Ishikawa (cell line): ENCODE measurements at regions not wholly inside any gene's neighbourhood (a gene's known extent, or its start where the extent isn't known, plus 50 kb on each side); places are given as distances from the start of the nearest gene placed in this dataset.

ENCODE experiments used
- CREB1 ChIP-seq: IDR thresholded peaks from 2 replicates; pipeline ENCODE4 v1.6.1; 2012; ENCODE audit warnings: low read depth
- EGR1 ChIP-seq: IDR thresholded peaks from 2 replicates; pipeline ENCODE4 v1.6.1; 2012
- EP300 ChIP-seq: IDR thresholded peaks from 2 replicates; pipeline ENCODE4 v1.6.1; 2012; ENCODE audit warnings: borderline replicate concordance
- FOXM1 ChIP-seq: IDR thresholded peaks from 2 replicates; pipeline ENCODE4 v1.6.1; 2012; ENCODE audit warnings: low read depth, borderline replicate concordance
- NFIC ChIP-seq: IDR thresholded peaks from 2 replicates; pipeline ENCODE4 v1.6.1; 2012
- RAD21 ChIP-seq: IDR thresholded peaks from 2 replicates; pipeline ENCODE4 v1.6.1; 2012; ENCODE audit warnings: low read depth
- YY1 ChIP-seq: IDR thresholded peaks from 2 replicates; pipeline ENCODE4 v1.6.1; 2012; ENCODE audit warnings: low read depth
- TF ChIP-seq, protein P1 (sequence below): IDR thresholded peaks from 2 replicates; pipeline ENCODE4 v1.6.1; 2012; ENCODE audit warnings: low read depth, mild to moderate bottlenecking
- TF ChIP-seq, protein P2 (sequence below): IDR thresholded peaks from 2 replicates; pipeline ENCODE4 v1.6.1; 2012
- TF ChIP-seq, protein P3 (sequence below): IDR thresholded peaks from 2 replicates; pipeline ENCODE4 v1.6.1; 2012

DNA sequence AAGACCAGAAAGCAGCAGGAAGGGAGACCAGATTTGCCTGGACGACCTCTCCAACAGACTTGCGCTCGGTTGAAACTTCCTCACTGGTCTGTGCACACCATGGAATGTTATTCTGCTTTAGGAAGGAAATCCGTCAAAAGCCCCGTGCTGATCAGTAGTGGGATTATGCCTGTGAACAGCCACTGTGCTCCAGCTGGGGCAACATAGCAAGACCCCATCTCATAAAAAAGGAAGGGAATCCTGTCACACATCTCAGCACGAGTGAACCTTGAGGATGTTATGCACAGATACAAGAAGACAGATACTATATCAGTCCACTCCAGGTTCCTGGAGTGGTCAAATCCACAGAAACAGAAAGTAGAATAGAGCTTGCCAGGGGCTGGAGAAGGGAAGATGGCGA lies 86.9 kb upstream of the FOXC1 start:
- no peak for TF ChIP-seq EP300
- no peak for TF ChIP-seq FOXM1
- TF ChIP-seq, protein P1, sequence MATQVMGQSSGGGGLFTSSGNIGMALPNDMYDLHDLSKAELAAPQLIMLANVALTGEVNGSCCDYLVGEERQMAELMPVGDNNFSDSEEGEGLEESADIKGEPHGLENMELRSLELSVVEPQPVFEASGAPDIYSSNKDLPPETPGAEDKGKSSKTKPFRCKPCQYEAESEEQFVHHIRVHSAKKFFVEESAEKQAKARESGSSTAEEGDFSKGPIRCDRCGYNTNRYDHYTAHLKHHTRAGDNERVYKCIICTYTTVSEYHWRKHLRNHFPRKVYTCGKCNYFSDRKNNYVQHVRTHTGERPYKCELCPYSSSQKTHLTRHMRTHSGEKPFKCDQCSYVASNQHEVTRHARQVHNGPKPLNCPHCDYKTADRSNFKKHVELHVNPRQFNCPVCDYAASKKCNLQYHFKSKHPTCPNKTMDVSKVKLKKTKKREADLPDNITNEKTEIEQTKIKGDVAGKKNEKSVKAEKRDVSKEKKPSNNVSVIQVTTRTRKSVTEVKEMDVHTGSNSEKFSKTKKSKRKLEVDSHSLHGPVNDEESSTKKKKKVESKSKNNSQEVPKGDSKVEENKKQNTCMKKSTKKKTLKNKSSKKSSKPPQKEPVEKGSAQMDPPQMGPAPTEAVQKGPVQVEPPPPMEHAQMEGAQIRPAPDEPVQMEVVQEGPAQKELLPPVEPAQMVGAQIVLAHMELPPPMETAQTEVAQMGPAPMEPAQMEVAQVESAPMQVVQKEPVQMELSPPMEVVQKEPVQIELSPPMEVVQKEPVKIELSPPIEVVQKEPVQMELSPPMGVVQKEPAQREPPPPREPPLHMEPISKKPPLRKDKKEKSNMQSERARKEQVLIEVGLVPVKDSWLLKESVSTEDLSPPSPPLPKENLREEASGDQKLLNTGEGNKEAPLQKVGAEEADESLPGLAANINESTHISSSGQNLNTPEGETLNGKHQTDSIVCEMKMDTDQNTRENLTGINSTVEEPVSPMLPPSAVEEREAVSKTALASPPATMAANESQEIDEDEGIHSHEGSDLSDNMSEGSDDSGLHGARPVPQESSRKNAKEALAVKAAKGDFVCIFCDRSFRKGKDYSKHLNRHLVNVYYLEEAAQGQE: no peak
- no peak for TF ChIP-seq EGR1
- TF ChIP-seq CREB1: no peak
- no peak for TF ChIP-seq YY1
- TF ChIP-seq, protein P2, sequence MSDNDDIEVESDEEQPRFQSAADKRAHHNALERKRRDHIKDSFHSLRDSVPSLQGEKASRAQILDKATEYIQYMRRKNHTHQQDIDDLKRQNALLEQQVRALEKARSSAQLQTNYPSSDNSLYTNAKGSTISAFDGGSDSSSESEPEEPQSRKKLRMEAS: no peak
- TF ChIP-seq RAD21: no peak
- no peak for TF ChIP-seq NFIC
- TF ChIP-seq, protein P3, sequence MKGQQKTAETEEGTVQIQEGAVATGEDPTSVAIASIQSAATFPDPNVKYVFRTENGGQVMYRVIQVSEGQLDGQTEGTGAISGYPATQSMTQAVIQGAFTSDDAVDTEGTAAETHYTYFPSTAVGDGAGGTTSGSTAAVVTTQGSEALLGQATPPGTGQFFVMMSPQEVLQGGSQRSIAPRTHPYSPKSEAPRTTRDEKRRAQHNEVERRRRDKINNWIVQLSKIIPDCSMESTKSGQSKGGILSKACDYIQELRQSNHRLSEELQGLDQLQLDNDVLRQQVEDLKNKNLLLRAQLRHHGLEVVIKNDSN: no peak
